Breast epithelium (tissue), 3 donors: ENCODE measurements at regions not wholly inside any gene's neighbourhood (a gene's known extent, or its start where the extent isn't known, plus 50 kb on each side); places are given as distances from the start of the nearest gene placed in this dataset.

Source experiments
- CTCF ChIP-seq, 3 donors: fragments of 450-650 bp; IDR thresholded peaks; one replicate each; pipeline ENCODE4 v1.5.1; 2016 to 2017; ENCODE audit warnings: antibody characterized with exemption in 3 of 3, mild to moderate bottlenecking in 3 of 3, moderate library complexity in 3 of 3
- POLR2A ChIP-seq: fragments of 450-650 bp; IDR thresholded peaks from one replicate; pipeline ENCODE4 v1.6.1; 2016; ENCODE audit warnings: antibody characterized with exemption, mild to moderate bottlenecking, moderate library complexity
- POLR2AphosphoS5 ChIP-seq, 3 donors: sonication (generic); formaldehyde crosslinking; IDR thresholded peaks; one replicate each; pipeline ENCODE4 v1.6.1; 2017; ENCODE audit warnings: antibody characterized with exemption in 3 of 3

- no peak for TF ChIP-seq POLR2A
- TF ChIP-seq CTCF (IDR thresholded peaks at IDR 0.05): no peak
- no peak for TF ChIP-seq POLR2AphosphoS5 (IDR thresholded peaks at IDR 0.05)
These were observed 80.2 kb upstream of the DMRT1 start for GRCh38 chr9:761176-761792.
